B cell (primary cell): ENCODE measurements at regions not wholly inside any gene's neighbourhood (a gene's known extent, or its start where the extent isn't known, plus 50 kb on each side); places are given as distances from the start of the nearest gene placed in this dataset.

Experiments
- EZH2 ChIP-seq: IDR thresholded peaks from 2 replicates; pipeline ENCODE4 v1.6.1; 2012; ENCODE audit warnings: borderline replicate concordance, low read depth, mild to moderate bottlenecking, moderate library complexity, low read length; ENCODE audit not compliant: insufficient read depth, poor library complexity, severe bottlenecking
- TF ChIP-seq, protein P1 (sequence below): fragments of 200-600 bp; IDR thresholded peaks from one replicate; pipeline ENCODE4 v1.8.0; 2022; ENCODE audit warnings: antibody characterized with exemption, mild to moderate bottlenecking

DNA sequence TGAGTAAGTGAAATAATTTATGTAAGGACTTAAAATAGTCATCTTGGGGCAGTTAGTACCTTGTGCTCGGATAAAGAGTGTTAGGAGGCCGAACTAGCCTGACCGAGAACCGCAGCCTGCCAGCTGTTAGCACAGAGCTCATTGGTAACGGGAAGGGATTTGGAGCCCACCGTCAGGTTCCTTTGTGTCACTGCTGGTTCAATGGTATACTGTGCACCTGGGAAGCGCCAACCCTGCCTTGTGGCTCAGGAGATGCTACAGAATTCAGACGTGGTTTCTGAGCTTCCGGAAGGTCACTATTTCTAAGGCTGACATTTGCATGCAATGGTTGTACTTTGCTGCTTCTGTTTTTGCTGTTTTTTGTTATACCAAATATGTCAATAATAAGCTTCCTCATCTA, 403.5 kb downstream of the CADM1 start:
- no peak for TF ChIP-seq EZH2
- TF ChIP-seq, protein P1, sequence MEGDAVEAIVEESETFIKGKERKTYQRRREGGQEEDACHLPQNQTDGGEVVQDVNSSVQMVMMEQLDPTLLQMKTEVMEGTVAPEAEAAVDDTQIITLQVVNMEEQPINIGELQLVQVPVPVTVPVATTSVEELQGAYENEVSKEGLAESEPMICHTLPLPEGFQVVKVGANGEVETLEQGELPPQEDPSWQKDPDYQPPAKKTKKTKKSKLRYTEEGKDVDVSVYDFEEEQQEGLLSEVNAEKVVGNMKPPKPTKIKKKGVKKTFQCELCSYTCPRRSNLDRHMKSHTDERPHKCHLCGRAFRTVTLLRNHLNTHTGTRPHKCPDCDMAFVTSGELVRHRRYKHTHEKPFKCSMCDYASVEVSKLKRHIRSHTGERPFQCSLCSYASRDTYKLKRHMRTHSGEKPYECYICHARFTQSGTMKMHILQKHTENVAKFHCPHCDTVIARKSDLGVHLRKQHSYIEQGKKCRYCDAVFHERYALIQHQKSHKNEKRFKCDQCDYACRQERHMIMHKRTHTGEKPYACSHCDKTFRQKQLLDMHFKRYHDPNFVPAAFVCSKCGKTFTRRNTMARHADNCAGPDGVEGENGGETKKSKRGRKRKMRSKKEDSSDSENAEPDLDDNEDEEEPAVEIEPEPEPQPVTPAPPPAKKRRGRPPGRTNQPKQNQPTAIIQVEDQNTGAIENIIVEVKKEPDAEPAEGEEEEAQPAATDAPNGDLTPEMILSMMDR: no peak
